Endodermal cell (in vitro differentiated cells): ENCODE measurements at regions not wholly inside any gene's neighbourhood (a gene's known extent, or its start where the extent isn't known, plus 50 kb on each side); places are given as distances from the start of the nearest gene placed in this dataset.
A peak's percentile ranks its signal among the peaks of the same experiment; 100 is the strongest.

ENCODE experiments used
- DNase-seq: peaks from one replicate; pipeline ENCODE4 v3.0.0-alpha.2; 2017
- H3K27ac ChIP-seq: 2 replicates; pipeline ENCODE4 v1.5.1; 2013; ENCODE audit warnings: mild to moderate bottlenecking, low read depth, low read length, moderate library complexity
- H3K27me3 ChIP-seq: 2 replicates; pipeline ENCODE4 v1.6.1; 2013; ENCODE audit warnings: mild to moderate bottlenecking, low read length, moderate library complexity; ENCODE audit not compliant: insufficient read depth, control insufficient read depth, poor library complexity, severe bottlenecking
- H3K36me3 ChIP-seq: 2 replicates; pipeline ENCODE4 v1.7.0; 2013; ENCODE audit warnings: mild to moderate bottlenecking, low read length, moderate library complexity; ENCODE audit not compliant: control insufficient read depth, insufficient read depth
- H3K4me1 ChIP-seq: one replicate; pipeline ENCODE4 v1.7.0; 2013; ENCODE audit warnings: low read length; ENCODE audit not compliant: control insufficient read depth, insufficient read depth
- H3K4me3 ChIP-seq: 2 replicates; pipeline ENCODE4 v1.5.1; 2013; ENCODE audit warnings: mild to moderate bottlenecking, low read length, moderate library complexity
- H3K9ac ChIP-seq: 2 replicates; pipeline ENCODE4 v1.6.1; 2013; ENCODE audit warnings: mild to moderate bottlenecking, low read length, moderate library complexity; ENCODE audit not compliant: poor library complexity, severe bottlenecking; ENCODE audit errors: extremely low read depth
- H3K9me3 ChIP-seq: 2 replicates; pipeline ENCODE4 v1.6.1; 2013; ENCODE audit warnings: mild to moderate bottlenecking, low read length, moderate library complexity; ENCODE audit not compliant: control insufficient read depth
- H3K27ac Mint-ChIP-seq: 2 replicates; pipeline ENCODE4 v1.8.0; 2020; ENCODE audit warnings: mixed read lengths
- H3K27me3 Mint-ChIP-seq: 2 replicates; pipeline ENCODE4 v1.8.0; 2021; ENCODE audit warnings: mild to moderate bottlenecking, mixed read lengths; ENCODE audit not compliant: insufficient read depth
- H3K36me3 Mint-ChIP-seq: 2 replicates; pipeline ENCODE4 v1.8.0; 2020; ENCODE audit warnings: low read depth, mixed read lengths
- H3K4me1 Mint-ChIP-seq: 2 replicates; pipeline ENCODE4 v1.8.0; 2020; ENCODE audit warnings: mixed read lengths
- H3K4me3 Mint-ChIP-seq: 2 replicates; pipeline ENCODE4 v1.8.0; 2020; ENCODE audit warnings: mild to moderate bottlenecking, moderate library complexity, mixed read lengths
- H3K9me3 Mint-ChIP-seq: 2 replicates; pipeline ENCODE4 v1.8.0; 2020; ENCODE audit warnings: mild to moderate bottlenecking, mixed read lengths
- WGBS, 2 experiments: methylation state at CpG; one replicate each; pipeline versions ENCODE4 v1.1.5 to v1.1.7; 2013; ENCODE audit warnings: missing lambda C conversion rate in 2 of 2, mixed read lengths in 1 of 2; ENCODE audit not compliant: insufficient coverage in 1 of 2, insufficient read length in 1 of 2; 5-methylcytosine and 5-hydroxymethylcytosine counted together
- TF ChIP-seq, protein P1 (sequence below): fragments of 200-600 bp; sonication (generic); conservative IDR thresholded peaks from 2 replicates; pipeline ENCODE4 v1.5.0; 2021; ENCODE audit warnings: antibody characterized with exemption, mild to moderate bottlenecking

DNA sequence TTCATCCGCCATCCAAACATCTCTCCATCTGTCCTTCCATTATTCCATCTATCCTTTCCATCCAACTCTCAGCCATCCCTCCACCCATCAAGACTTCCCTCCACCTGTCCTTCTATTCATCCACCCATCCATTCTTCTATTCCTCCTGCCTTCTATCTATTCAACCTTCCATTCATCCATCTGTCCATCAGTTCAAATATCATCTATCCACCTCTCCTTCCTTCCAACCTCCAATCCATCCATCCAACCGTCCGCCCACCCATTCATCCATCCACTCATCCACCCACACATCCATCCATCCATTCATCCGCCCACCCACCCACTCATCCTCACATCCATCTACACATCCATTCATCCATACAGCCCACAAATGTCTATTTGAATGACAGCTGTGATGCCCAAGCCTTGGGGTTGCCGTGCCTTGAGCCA lies 132.1 kb downstream of the CEBPB start:
- no peaks in the 10 kb centered on the region for H3K36me3 ChIP-seq
- TF ChIP-seq, protein P1, sequence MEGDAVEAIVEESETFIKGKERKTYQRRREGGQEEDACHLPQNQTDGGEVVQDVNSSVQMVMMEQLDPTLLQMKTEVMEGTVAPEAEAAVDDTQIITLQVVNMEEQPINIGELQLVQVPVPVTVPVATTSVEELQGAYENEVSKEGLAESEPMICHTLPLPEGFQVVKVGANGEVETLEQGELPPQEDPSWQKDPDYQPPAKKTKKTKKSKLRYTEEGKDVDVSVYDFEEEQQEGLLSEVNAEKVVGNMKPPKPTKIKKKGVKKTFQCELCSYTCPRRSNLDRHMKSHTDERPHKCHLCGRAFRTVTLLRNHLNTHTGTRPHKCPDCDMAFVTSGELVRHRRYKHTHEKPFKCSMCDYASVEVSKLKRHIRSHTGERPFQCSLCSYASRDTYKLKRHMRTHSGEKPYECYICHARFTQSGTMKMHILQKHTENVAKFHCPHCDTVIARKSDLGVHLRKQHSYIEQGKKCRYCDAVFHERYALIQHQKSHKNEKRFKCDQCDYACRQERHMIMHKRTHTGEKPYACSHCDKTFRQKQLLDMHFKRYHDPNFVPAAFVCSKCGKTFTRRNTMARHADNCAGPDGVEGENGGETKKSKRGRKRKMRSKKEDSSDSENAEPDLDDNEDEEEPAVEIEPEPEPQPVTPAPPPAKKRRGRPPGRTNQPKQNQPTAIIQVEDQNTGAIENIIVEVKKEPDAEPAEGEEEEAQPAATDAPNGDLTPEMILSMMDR: no peak
- H3K27ac Mint-ChIP-seq: no peak overlapping the region
- no peaks in the 10 kb centered on the region for H3K36me3 Mint-ChIP-seq
- no peak overlapping the region for H3K27ac ChIP-seq
- no peak overlapping the region for H3K4me3 ChIP-seq
- peaks cover 4% of the 10 kb centered on the region for H3K9me3 Mint-ChIP-seq
- H3K9me3 ChIP-seq: no peaks in the 10 kb centered on the region
- WGBS, 2 experiments: 83 to 100% methylated on average over 1 to 5 of the region's 5 CpGs
- no peak overlapping the region for H3K9ac ChIP-seq
- H3K4me1 Mint-ChIP-seq: peaks cover 13% of the 10 kb centered on the region
- DNase-seq: peak; percentile 13
- no peak overlapping the region for H3K4me3 Mint-ChIP-seq
- no peaks in the 10 kb centered on the region for H3K4me1 ChIP-seq
- no peaks in the 10 kb centered on the region for H3K27me3 ChIP-seq
- no peaks in the 10 kb centered on the region for H3K27me3 Mint-ChIP-seq

DNA sequence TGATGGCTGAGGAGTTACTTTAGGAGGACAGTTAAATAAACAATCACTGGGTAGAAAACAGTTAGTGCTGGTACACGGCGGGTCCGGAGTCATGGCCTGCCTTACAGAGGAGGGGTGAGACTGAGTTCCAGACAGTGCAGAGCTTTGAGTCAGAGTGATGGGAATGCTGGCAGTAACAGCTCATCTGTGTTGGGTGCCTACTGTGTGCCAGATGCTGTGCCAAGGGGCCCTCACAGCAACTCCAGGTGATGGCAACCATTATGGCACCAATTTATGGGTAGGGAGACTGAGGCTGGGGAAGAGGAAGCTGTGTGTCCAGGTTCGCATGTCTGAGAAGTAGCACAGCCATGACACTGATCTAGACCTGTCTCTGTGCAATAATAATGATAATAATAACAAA lies 132.6 kb downstream of the CEBPB start:
- TF ChIP-seq, protein P1: no peak
- H3K9me3 ChIP-seq: no peaks in the 10 kb centered on the region
- no peaks in the 10 kb centered on the region for H3K4me1 ChIP-seq
- no peaks in the 10 kb centered on the region for H3K36me3 ChIP-seq
- H3K27ac ChIP-seq: no peak overlapping the region
- 95% methylated on average over 3 of the region's 4 CpGs; no CpG with 5 or more reads in 1 of the 2 experiments for WGBS, 2 experiments
- H3K4me3 Mint-ChIP-seq: no peak overlapping the region
- peak; percentile 26 for DNase-seq
- H3K27ac Mint-ChIP-seq: no peak overlapping the region
- H3K27me3 ChIP-seq: no peaks in the 10 kb centered on the region
- H3K9me3 Mint-ChIP-seq: peaks cover 4% of the 10 kb centered on the region
- no peaks in the 10 kb centered on the region for H3K36me3 Mint-ChIP-seq
- H3K27me3 Mint-ChIP-seq: no peaks in the 10 kb centered on the region
- H3K4me3 ChIP-seq: no peak overlapping the region
- H3K9ac ChIP-seq: no peak overlapping the region
- peaks cover 11% of the 10 kb centered on the region for H3K4me1 Mint-ChIP-seq

DNA sequence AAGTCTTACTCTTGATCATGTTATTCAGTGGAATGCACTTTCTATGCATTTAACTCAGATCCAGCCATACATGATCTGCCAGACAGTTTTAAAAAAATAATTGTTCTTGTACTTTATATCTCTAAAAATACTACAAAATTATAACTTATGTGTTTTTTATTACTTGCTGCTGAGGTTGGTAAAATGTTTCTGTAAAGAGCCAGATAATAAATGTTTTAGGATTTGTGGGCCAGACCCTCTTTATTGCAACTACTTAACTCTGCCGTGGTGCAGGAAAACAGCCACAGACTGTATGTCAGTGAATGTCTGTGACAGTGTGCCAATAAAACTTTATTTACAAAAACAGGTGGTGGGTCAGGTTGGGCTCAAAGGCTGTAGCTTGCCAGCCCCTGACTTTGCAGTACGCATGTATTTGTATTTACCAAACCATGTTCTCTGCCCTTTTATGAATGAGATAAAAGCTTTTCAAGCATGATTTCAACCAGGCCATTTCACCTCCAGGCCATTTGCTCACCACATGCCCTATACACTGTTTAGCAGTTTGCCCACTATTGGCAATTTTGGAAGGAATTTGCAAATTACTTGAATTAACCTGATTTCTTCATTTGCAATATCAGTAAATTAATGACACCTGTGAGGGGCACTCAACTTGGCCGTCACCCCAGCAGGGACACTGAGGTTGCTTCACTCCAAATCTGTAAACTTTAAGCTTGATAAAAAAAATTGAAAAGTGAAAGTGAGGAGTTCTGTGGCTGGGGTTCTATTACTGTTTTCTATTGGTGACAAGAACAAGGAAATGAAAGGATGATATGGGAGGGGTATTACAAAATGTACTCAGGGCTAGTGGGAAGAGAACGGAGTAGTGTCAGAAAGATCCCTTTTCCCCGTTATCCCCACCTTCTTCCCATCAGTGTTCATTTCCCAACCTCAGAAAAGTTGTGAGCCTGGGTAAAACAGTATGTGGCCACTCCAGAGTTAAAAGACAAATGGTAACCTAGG lies 133.4 kb downstream of the CEBPB start:
- WGBS, 2 experiments: 92 to 100% methylated on average over 3 to 5 of the region's 5 CpGs
- Mint-ChIP-seq H3K4me1 (peaks cover 11% of the 10 kb centered on the region), H3K9me3 (peaks cover 4% of the 10 kb centered on the region), H3K36me3 (no peaks in the 10 kb centered on the region), H3K4me3 (no peak overlapping the region), H3K27ac (no peak overlapping the region), H3K27me3 (no peaks in the 10 kb centered on the region)
- TF ChIP-seq, protein P1: no peak
- no peak for DNase-seq
- Histone ChIP-seq H3K4me3 (no peak overlapping the region), H3K9me3 (no peaks in the 10 kb centered on the region), H3K4me1 (no peaks in the 10 kb centered on the region), H3K27me3 (no peaks in the 10 kb centered on the region), H3K36me3 (no peaks in the 10 kb centered on the region), H3K9ac (no peak overlapping the region), H3K27ac (no peak overlapping the region)
